ENCODE measurements at regions not wholly inside any gene's neighbourhood (a gene's known extent, or its start where the extent isn't known, plus 50 kb on each side); places are given as distances from the start of the nearest gene placed in this dataset.

DNA sequence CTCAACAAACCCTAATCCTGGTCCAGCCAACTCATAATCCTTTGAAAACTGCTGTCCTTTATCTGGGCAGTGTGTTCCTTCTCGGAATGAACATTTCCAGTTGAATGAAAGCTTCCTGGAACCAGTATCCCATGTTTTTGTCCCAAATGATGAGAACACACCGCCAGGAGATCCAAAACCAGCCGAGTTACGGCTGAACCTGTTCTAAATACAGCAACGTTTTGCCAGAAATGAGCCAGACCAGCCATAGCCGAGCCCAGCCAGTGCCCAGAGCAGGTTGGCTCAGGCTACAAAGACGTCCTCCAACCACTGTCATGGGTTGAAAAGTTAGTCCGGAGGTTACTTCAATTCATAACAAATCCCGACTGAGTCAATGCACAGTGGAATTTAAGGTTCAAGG lies 67.6 kb upstream of the FOXF1 start:
- TF ChIP-seq, protein P1, sequence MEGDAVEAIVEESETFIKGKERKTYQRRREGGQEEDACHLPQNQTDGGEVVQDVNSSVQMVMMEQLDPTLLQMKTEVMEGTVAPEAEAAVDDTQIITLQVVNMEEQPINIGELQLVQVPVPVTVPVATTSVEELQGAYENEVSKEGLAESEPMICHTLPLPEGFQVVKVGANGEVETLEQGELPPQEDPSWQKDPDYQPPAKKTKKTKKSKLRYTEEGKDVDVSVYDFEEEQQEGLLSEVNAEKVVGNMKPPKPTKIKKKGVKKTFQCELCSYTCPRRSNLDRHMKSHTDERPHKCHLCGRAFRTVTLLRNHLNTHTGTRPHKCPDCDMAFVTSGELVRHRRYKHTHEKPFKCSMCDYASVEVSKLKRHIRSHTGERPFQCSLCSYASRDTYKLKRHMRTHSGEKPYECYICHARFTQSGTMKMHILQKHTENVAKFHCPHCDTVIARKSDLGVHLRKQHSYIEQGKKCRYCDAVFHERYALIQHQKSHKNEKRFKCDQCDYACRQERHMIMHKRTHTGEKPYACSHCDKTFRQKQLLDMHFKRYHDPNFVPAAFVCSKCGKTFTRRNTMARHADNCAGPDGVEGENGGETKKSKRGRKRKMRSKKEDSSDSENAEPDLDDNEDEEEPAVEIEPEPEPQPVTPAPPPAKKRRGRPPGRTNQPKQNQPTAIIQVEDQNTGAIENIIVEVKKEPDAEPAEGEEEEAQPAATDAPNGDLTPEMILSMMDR (IDR thresholded peaks at IDR 0.05) = no peak
- TF ChIP-seq POLR2A (IDR thresholded peaks at IDR 0.05) = no peak
- whole genome bisulfite sequencing, 2 donors = 38 to 51% methylated on average over 9 of the region's 9 CpGs
- no peak for DNase-seq (ENCODE audit: low spot score in 2 of 2)
- no peak overlapping the region for H3K4me3 ChIP-seq (ENCODE audit: low read depth, poor library complexity, severe bottlenecking)
- intact Hi-C loops (cut with DNase I; ENCODE audit: low total_unique reads) = no loop called here

DNA sequence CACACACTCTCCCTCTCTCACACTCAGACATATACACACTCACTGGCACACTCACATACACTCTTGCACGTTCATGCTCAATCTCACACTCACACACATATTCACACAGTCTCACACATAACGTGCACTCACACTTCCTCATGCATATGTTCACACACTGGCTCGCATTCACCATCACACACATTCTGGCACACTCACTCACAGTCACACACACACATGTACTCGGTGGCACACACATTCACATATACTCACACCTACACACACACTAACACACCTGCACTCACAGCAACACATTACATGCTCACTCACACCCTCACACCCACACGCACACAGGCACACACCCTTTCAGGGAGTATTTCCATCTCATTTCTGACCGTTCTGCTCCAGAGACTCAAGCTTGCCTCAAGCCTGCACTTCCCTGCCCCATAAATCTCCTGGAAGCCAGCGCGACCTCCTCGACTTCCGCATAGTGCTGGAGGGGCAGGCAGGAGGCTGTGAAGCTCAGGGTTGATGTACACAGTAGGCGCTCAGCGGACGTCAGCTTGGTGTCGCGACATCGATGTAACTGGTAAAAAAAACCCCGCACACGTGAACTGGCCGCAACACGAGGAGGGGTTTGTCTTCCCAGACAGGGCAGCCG lies 66.7 kb upstream of the FOXF1 start:
- H3K4me3 ChIP-seq (ENCODE audit: low read depth, poor library complexity, severe bottlenecking) = no peak overlapping the region
- intact Hi-C loops (cut with DNase I; ENCODE audit: low total_unique reads) = no loop called here
- 44 to 45% methylated on average over 21 of the region's 21 CpGs for WGBS, 2 donors
- no peak for DNase-seq (ENCODE audit: low spot score in 2 of 2)
- TF ChIP-seq POLR2A (IDR thresholded peaks at IDR 0.05) = no peak
- TF ChIP-seq, protein P1 (IDR thresholded peaks at IDR 0.05) = peak in 1 of 3 donors; percentile 36

DNA sequence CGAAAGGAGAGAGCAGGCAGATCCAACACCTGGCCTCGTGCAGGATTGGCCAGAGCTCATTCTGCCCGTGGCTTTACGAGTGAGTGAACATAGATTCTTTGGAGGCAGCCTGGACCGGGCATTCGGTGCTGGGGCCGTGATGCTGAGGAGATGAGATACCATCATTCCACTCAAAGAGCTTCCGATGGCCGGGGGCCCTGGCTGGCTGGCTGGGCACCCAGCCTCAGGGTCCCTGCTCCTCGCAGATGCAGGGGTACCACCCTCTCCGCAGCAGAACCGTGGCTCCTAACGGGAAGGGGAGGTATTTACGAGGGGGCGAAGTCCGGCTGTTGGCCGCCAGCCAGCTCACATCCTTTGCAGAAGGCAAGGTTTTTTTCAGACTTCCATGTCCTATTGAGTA lies 66.1 kb upstream of the FOXF1 start:
- no peak for DNase-seq (ENCODE audit: low spot score in 2 of 2)
- TF ChIP-seq POLR2A (IDR thresholded peaks at IDR 0.05) = no peak
- intact Hi-C loops (cut with DNase I; ENCODE audit: low total_unique reads) = no loop called here
- WGBS, 2 donors = 13 to 16% methylated on average over 17 of the region's 17 CpGs
- no peak overlapping the region for H3K4me3 ChIP-seq (ENCODE audit: low read depth, poor library complexity, severe bottlenecking)

DNA sequence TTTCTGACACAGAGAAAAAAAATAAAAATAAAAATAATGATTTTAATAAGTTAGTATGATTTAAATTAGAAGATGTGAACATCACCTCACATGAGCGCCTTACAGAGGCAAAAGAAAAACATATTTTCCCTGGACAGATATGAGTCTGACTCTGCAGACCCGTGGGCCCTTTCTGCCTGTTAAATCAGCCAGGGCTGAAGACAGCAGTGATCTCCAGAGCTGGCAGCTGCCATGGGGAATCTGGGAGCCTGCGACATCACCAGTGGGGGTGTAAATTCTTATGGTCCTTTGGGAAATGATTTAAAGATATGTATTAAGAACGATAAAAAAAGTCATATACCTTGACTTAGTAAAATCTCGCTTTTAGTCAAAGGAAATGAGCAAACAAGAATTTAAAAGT lies 65.7 kb upstream of the FOXF1 start:
- 40 to 54% methylated on average over 5 of the region's 5 CpGs for WGBS, 2 donors
- DNase-seq (ENCODE audit: low spot score in 2 of 2) = no peak
- H3K4me3 ChIP-seq (ENCODE audit: low read depth, poor library complexity, severe bottlenecking) = no peak overlapping the region
- intact Hi-C loops (cut with DNase I; ENCODE audit: low total_unique reads) = no loop called here
- no peak for TF ChIP-seq POLR2A (IDR thresholded peaks at IDR 0.05)
- TF ChIP-seq, protein P1 (IDR thresholded peaks at IDR 0.05) = no peak

DNA sequence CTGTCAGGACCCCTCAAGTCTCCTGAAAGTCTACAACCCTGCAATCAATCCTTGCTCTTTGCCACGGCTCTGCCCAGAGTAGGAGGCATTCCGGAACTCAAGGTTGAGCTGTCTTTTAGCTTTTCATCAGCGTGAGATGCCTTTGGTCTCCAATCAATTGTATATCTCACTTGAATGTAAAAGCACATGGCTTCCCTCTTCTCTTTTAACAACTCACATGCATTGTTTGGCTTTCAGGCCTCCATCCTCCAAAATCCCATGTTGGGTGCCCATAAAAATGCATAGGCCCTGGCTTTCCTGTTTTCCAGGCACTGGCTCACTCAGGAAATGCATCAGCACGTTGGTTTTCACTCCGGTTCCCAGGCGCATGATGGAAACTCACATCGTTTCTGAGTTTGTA lies 64.0 kb upstream of the FOXF1 start:
- intact Hi-C loops (cut with DNase I; ENCODE audit: low total_unique reads) = no loop called here
- 76 to 80% methylated on average over 7 of the region's 7 CpGs for WGBS, 2 donors
- DNase-seq (ENCODE audit: low spot score in 2 of 2) = no peak
- H3K4me3 ChIP-seq (ENCODE audit: low read depth, poor library complexity, severe bottlenecking) = no peak overlapping the region
- TF ChIP-seq POLR2A (IDR thresholded peaks at IDR 0.05) = no peak
- TF ChIP-seq, protein P1 (IDR thresholded peaks at IDR 0.05) = no peak

DNA sequence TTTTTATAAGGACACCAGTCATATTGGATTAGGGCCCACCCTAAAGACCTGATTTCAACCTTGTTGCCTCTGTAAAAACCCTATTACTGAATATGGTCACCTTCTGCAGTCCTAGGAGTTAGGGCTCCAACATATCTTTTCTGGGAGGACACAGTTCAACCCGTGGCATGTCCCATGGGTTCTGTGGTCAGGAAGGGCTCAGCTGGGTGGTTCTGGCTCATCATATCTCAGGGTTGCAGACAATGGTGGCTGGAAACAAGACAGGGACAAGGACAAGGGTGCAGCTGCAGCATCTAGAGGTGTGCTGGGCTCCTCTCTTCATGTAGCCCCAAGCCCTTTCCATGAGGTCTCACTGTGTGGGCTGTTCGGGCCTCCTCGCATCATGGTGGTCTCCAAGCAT lies 63.1 kb upstream of the FOXF1 start:
- H3K4me3 ChIP-seq (ENCODE audit: low read depth, poor library complexity, severe bottlenecking) = no peak overlapping the region
- no peak for DNase-seq (ENCODE audit: low spot score in 2 of 2)
- TF ChIP-seq POLR2A (IDR thresholded peaks at IDR 0.05) = no peak
- TF ChIP-seq, protein P1 (IDR thresholded peaks at IDR 0.05) = no peak
- intact Hi-C loops (cut with DNase I; ENCODE audit: low total_unique reads) = no loop called here
- whole genome bisulfite sequencing, 2 donors = 88 to 94% methylated on average over 3 of the region's 3 CpGs

All from lower leg skin (tissue), 4 donors.